Mesodermal cell (in vitro differentiated cells): ENCODE measurements at regions not wholly inside any gene's neighbourhood (a gene's known extent, or its start where the extent isn't known, plus 50 kb on each side); places are given as distances from the start of the nearest gene placed in this dataset.

Source experiments
- H3K27ac ChIP-seq: 2 replicates; pipeline ENCODE4 v1.7.0; 2013; ENCODE audit warnings: mild to moderate bottlenecking, low read depth, low read length, moderate library complexity; ENCODE audit not compliant: severe bottlenecking
- H3K36me3 ChIP-seq: 2 replicates; pipeline ENCODE4 v1.7.1; 2013; ENCODE audit warnings: mild to moderate bottlenecking, low read length, moderate library complexity; ENCODE audit not compliant: control insufficient read depth, insufficient read depth
- H3K4me1 ChIP-seq: one replicate; pipeline ENCODE4 v1.7.1; 2013; ENCODE audit warnings: mild to moderate bottlenecking, low read length; ENCODE audit not compliant: insufficient read depth, control insufficient read depth, poor library complexity, severe bottlenecking
- H3K4me3 ChIP-seq: 2 replicates; pipeline ENCODE4 v1.7.0; 2013; ENCODE audit warnings: low read length, control low read depth, mild to moderate bottlenecking; ENCODE audit not compliant: insufficient read depth, poor library complexity, severe bottlenecking; ENCODE audit errors: extremely low read depth
- H3K9me3 ChIP-seq: 2 replicates; pipeline ENCODE4 v1.7.1; 2013; ENCODE audit warnings: mild to moderate bottlenecking, low read length, moderate library complexity; ENCODE audit not compliant: control insufficient read depth
- WGBS, 2 experiments: methylation state at CpG; one replicate each; pipeline ENCODE4 v1.1.5; 2013; ENCODE audit warnings: missing lambda C conversion rate in 2 of 2; ENCODE audit not compliant: insufficient coverage in 2 of 2; 5-methylcytosine and 5-hydroxymethylcytosine counted together

DNA sequence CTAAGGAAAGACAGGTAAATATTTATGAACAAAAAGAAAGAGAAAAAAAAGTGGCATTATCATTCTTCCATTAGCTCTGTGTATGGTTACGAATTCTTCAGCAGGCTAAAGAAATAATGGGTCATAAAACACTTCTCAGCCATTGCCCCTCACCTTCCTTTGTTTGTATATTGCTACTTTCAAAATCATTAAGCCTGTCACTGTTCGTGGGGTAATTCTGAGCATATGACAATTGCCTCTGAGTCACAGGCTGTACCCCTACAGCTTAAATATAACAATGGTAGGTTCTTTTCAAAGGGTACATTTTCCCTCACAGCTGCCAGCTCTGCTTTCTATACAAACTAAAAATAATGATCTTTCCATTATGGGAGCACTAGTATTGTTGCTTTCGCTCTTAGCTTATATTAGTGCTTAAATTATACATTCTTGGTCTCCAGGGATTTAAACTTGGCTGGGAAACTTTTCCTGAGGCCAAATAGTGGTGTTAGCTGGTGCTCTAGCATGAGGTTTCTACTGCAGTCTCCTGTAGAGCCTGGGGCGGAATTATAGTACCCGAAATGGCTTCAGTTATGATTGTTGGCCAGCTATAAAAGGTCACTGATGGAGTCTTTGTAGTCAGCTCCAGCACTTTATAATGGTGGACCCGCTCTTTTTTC is 74.7 kb upstream of the CDH11 start:
- peaks cover 11% of the 10 kb centered on the region for H3K4me1 ChIP-seq
- no peaks in the 10 kb centered on the region for H3K36me3 ChIP-seq
- H3K27ac ChIP-seq, result no peak overlapping the region
- H3K9me3 ChIP-seq, result no peaks in the 10 kb centered on the region
- H3K4me3 ChIP-seq, result no peak overlapping the region
- WGBS, 2 experiments, result 80% methylated on average over 2 of the region's 6 CpGs; no CpG with 5 or more reads in 1 of the 2 experiments

DNA sequence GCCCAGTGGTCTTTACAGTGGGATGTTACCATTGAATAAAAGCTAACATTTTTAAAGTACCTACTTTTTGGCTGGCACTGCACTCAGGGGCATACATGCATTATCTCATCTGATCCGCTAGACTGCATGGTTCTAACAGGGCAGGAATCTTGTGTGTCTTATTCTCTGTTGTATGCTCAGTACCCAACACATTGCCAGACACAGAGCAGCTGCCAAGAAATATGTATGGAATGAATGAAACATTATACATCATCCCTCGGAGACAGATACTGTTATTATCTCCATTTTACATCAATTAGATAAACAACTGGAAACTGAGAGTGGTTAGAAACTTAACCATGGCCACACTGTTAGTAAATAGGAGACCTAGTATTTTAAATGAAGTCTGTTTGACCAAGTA is 74.1 kb upstream of the CDH11 start:
- no peak overlapping the region for H3K4me3 ChIP-seq
- H3K4me1 ChIP-seq, result peaks cover 11% of the 10 kb centered on the region
- WGBS, 2 experiments, result 100% methylated on average over 1 of the region's 2 CpGs; no CpG with 5 or more reads in 1 of the 2 experiments
- no peak overlapping the region for H3K27ac ChIP-seq
- H3K9me3 ChIP-seq, result no peaks in the 10 kb centered on the region
- no peaks in the 10 kb centered on the region for H3K36me3 ChIP-seq

DNA sequence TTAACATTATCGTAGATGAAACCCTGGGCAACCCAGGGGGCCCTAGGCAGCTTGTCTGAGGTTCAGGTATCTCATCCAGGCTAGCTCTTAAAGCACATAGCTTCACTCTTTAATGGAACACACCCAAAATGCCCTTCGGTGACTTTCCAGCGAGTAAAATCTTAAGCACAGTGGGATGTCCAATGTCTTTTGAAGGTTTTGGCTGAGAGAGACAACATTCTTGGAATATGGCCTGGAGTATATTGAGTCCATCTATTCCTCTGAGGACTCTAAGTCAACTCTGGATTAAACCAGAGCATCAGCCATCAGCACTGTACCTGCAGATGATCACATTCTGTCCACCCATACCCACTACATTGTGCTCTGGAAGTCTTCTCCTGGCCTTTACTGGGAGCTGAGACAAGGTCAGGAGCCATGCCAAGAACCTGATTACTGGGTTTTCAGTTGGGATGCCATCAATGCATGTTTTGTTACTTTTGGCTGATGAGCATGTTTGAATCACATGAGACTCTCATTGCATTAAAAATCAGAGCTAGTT is 63.4 kb upstream of the CDH11 start:
- Histone ChIP-seq H3K36me3 (no peaks in the 10 kb centered on the region), H3K9me3 (no peaks in the 10 kb centered on the region), H3K4me1 (no peaks in the 10 kb centered on the region), H3K27ac (no peak overlapping the region), H3K4me3 (no peak overlapping the region)
- 90% methylated on average over 2 of the region's 3 CpGs; no CpG with 5 or more reads in 1 of the 2 experiments for WGBS, 2 experiments

DNA sequence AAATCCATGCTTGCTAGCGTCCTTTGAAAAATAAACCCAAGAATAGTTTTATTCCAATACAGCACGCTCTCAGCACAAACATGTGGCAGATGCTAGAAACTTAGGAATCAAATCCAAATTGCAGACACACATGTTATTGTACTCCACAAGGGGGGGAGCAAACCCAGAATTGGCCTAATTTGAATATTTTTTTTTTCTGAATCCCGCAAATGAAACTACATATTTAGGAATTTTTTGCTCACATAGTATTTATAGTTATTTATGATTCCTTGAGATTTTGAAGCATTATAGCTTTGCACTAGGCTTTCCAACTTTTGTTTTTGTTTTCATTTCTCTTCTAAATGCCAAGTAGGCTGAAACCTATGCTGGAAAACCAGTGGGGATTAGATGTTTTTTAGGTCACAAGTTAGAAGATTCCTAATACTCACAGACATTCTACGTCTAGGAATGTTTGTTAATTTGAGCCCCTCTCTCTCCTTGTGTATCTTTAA is 59.3 kb upstream of the CDH11 start:
- Histone ChIP-seq H3K36me3 (no peaks in the 10 kb centered on the region), H3K9me3 (no peaks in the 10 kb centered on the region), H3K4me1 (no peaks in the 10 kb centered on the region), H3K27ac (no peak overlapping the region), H3K4me3 (no peak overlapping the region)
- WGBS, 2 experiments, result 80 to 100% methylated on average over 1 of the region's 4 CpGs

DNA sequence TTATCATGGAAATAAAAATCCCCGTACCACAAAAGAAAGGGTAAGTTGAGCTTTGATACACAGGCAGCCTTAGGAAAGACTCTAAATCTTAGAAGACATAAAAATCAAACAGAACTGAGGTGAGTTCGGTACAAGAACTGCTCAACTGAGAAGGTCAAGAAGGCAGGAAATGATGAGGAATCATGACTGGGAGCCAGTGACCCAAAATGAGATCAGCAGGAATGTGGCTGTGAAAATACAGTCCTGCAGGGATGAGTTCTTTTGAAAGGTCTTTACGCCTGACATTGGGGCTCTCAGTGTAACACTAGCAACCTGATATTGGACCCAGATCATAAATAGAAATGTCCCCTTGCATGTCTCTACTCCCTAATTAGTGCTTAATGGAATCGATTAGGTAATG is 56.3 kb upstream of the CDH11 start:
- Histone ChIP-seq H3K9me3 (no peaks in the 10 kb centered on the region), H3K27ac (no peak overlapping the region), H3K4me3 (no peak overlapping the region), H3K36me3 (no peaks in the 10 kb centered on the region), H3K4me1 (no peaks in the 10 kb centered on the region)
- 73 to 81% methylated on average over 2 to 3 of the region's 4 CpGs for WGBS, 2 experiments

DNA sequence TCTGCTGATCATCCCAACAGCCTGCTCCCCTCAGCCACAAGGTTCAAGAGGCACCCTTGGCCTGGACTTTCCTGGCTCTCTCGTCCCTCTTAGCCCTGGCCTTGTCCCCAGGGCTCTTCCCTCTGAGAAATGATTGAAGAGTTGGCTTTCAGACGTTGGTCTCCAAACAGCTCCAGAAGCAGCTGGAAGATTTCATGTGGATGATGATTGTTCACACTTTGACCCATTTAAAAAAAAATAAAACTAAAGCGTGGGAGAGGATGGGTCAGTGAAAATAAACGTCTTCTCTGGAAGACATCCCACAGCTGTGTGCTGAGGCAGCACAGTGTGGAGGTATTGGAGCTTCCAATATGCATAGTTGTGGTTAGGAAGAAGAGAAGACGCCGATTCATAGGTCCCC is 54.7 kb upstream of the CDH11 start:
- Histone ChIP-seq H3K36me3 (no peaks in the 10 kb centered on the region), H3K4me3 (no peak overlapping the region), H3K9me3 (no peaks in the 10 kb centered on the region), H3K4me1 (no peaks in the 10 kb centered on the region), H3K27ac (no peak overlapping the region)
- WGBS, 2 experiments, result 85 to 87% methylated on average over 5 to 6 of the region's 6 CpGs

DNA sequence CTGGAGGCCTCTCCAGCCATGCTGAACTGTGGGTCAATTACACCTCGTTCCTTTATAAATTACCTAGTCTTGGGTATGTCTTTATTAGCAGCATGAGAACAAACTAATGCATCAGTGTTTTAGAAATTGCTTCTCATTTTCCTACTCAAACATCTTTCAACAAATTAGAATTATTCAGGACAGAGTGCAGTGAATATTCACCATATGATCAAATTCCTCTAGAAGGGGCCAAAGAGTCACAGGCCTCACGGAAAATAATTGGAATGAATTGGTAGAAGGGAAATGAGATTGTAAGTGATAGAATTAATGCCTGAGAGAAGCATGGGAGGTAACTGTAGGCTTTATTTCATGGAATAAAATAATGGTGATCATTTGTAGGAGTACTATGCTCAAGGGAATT is 50.5 kb upstream of the CDH11 start:
- H3K27ac ChIP-seq, result no peak overlapping the region
- WGBS, 2 experiments, result 86 to 100% methylated on average over 1 of the region's 2 CpGs
- no peaks in the 10 kb centered on the region for H3K9me3 ChIP-seq
- no peaks in the 10 kb centered on the region for H3K4me1 ChIP-seq
- no peaks in the 10 kb centered on the region for H3K36me3 ChIP-seq
- no peak overlapping the region for H3K4me3 ChIP-seq
